ENCODE measurements at regions not wholly inside any gene's neighbourhood (a gene's known extent, or its start where the extent isn't known, plus 50 kb on each side); places are given as distances from the start of the nearest gene placed in this dataset.

DNA sequence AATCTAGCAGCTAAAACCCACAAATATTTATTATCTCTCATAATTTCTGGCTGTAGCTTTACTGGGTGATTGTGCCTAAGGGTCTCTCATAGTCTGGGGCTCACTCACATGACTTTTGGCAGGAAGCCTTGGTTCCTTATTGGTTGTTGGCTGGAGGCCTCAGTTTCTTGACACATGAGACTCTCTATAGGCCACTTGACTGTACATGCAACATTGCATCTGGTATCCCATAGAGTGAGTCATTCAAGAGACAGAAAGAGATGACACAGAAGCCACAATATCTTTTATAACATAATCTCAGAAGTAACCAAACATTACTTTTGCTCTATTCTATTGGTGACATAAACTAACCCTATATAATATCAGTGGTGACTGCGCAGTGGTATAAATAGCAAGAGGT, 128.5 kb upstream of the HNRNPU start:
- Mint-ChIP-seq H3K36me3 (no peaks in the 10 kb centered on the region), H3K4me3 (no peak overlapping the region), H3K27ac (no peak overlapping the region), H3K9me3 (no peaks in the 10 kb centered on the region), H3K4me1 (peaks cover 0 to 3% of the 10 kb centered on the region in 2 donors), H3K27me3 (ENCODE audit: low read depth in 2 of 2) (no peaks in the 10 kb centered on the region)
- intact Hi-C loops (cut with micrococcal nuclease): no loop called here
- ATAC-seq (no peak), DNase-seq (no peak)
- no peaks in the 10 kb centered on the region for H3K36me3 ChIP-seq (ENCODE audit: control insufficient read depth, insufficient read depth, low read length)
- H3K4me3 ChIP-seq (ENCODE audit: low read length): no peak overlapping the region
- H3K9me3 ChIP-seq (ENCODE audit: control insufficient read depth, insufficient read depth, low read length): no peaks in the 10 kb centered on the region
- H3K27ac ChIP-seq (ENCODE audit: low read length): no peak overlapping the region
- H3K27me3 ChIP-seq (ENCODE audit: control insufficient read depth, insufficient read depth, low read length): no peaks in the 10 kb centered on the region
- no peaks in the 10 kb centered on the region for H3K4me1 ChIP-seq (ENCODE audit: control insufficient read depth, insufficient read depth, low read length)
- 0% methylated on average over 1 of the region's 1 CpG for WGBS (ENCODE audit: insufficient coverage)
- TF ChIP-seq, protein P1, sequence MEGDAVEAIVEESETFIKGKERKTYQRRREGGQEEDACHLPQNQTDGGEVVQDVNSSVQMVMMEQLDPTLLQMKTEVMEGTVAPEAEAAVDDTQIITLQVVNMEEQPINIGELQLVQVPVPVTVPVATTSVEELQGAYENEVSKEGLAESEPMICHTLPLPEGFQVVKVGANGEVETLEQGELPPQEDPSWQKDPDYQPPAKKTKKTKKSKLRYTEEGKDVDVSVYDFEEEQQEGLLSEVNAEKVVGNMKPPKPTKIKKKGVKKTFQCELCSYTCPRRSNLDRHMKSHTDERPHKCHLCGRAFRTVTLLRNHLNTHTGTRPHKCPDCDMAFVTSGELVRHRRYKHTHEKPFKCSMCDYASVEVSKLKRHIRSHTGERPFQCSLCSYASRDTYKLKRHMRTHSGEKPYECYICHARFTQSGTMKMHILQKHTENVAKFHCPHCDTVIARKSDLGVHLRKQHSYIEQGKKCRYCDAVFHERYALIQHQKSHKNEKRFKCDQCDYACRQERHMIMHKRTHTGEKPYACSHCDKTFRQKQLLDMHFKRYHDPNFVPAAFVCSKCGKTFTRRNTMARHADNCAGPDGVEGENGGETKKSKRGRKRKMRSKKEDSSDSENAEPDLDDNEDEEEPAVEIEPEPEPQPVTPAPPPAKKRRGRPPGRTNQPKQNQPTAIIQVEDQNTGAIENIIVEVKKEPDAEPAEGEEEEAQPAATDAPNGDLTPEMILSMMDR (IDR thresholded peaks at IDR 0.05): no peak

DNA sequence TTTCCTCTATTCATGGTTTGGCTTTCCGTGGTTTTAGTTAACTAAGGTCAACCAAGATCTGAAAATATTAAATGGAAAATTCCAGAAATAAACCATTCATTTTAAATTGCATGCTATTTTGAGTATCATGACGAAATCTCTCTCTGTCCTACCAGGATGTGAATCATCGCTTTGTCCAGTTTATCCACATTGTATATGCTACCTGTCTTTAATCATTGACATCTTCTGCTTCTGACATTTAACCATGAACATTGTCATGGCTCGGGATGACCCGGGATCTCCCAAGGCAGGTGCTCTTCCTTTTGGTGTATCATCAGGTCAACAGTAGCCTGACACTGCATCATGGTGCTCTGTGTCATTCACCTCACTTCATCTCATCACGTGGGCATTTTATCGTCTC, 125.5 kb upstream of the HNRNPU start:
- H3K9me3 Mint-ChIP-seq: no peaks in the 10 kb centered on the region
- ATAC-seq (no peak), DNase-seq (no peak)
- Histone ChIP-seq H3K36me3 (ENCODE audit: control insufficient read depth, insufficient read depth, low read length) (no peaks in the 10 kb centered on the region), H3K27me3 (ENCODE audit: control insufficient read depth, insufficient read depth, low read length) (no peaks in the 10 kb centered on the region), H3K27ac (ENCODE audit: low read length) (no peak overlapping the region), H3K4me1 (ENCODE audit: control insufficient read depth, insufficient read depth, low read length) (no peaks in the 10 kb centered on the region), H3K9me3 (ENCODE audit: control insufficient read depth, insufficient read depth, low read length) (no peaks in the 10 kb centered on the region), H3K4me3 (ENCODE audit: low read length) (no peak overlapping the region)
- intact Hi-C loops (cut with micrococcal nuclease): no loop called here
- H3K27ac Mint-ChIP-seq: no peak overlapping the region
- H3K4me1 Mint-ChIP-seq: peaks cover 0 to 3% of the 10 kb centered on the region in 2 donors
- H3K36me3 Mint-ChIP-seq: no peaks in the 10 kb centered on the region
- TF ChIP-seq, protein P1 (IDR thresholded peaks at IDR 0.05): no peak
- 96% methylated on average over 7 of the region's 7 CpGs for WGBS (ENCODE audit: insufficient coverage)
- H3K4me3 Mint-ChIP-seq: no peak overlapping the region
- no peaks in the 10 kb centered on the region for H3K27me3 Mint-ChIP-seq (ENCODE audit: low read depth in 2 of 2)

DNA sequence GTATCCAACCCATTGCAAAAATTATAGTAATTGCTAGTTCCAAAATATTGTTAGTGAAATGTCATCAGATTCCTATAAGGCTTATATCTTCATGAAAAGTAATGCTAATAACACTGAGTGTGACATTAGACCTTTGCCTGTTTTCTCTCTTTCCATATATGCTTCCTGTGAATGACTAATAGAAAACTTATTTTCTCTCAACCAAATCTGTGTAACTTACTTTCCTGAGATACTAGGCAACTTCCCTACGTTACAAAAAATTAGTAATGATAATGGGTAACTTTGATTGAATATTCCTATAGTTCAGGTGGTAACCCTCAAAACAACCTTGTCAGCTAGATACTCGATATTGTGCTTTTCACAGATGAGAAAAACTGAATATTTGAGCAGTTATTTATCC, 124.2 kb upstream of the HNRNPU start:
- H3K36me3 ChIP-seq (ENCODE audit: control insufficient read depth, insufficient read depth, low read length): no peaks in the 10 kb centered on the region
- Mint-ChIP-seq H3K4me3 (no peak overlapping the region), H3K9me3 (no peaks in the 10 kb centered on the region), H3K4me1 (peaks cover 0 to 3% of the 10 kb centered on the region in 2 donors), H3K27ac (no peak overlapping the region), H3K27me3 (ENCODE audit: low read depth in 2 of 2) (no peaks in the 10 kb centered on the region), H3K36me3 (no peaks in the 10 kb centered on the region)
- TF ChIP-seq, protein P1 (IDR thresholded peaks at IDR 0.05): no peak
- no peaks in the 10 kb centered on the region for H3K9me3 ChIP-seq (ENCODE audit: control insufficient read depth, insufficient read depth, low read length)
- no peak overlapping the region for H3K4me3 ChIP-seq (ENCODE audit: low read length)
- DNase-seq (no peak), ATAC-seq (no peak)
- H3K27ac ChIP-seq (ENCODE audit: low read length): no peak overlapping the region
- H3K27me3 ChIP-seq (ENCODE audit: control insufficient read depth, insufficient read depth, low read length): no peaks in the 10 kb centered on the region
- 92% methylated on average over 1 of the region's 2 CpGs for WGBS (ENCODE audit: insufficient coverage)
- no peaks in the 10 kb centered on the region for H3K4me1 ChIP-seq (ENCODE audit: control insufficient read depth, insufficient read depth, low read length)
- intact Hi-C loops (cut with micrococcal nuclease): no loop called here

- no peak for DNase-seq
- no peaks in the 10 kb centered on the region for H3K4me1 Mint-ChIP-seq
- 89% methylated on average over 7 of the region's 7 CpGs for WGBS (ENCODE audit: insufficient coverage)
- Histone ChIP-seq H3K4me1 (ENCODE audit: control insufficient read depth, insufficient read depth, low read length) (no peaks in the 10 kb centered on the region), H3K36me3 (ENCODE audit: control insufficient read depth, insufficient read depth, low read length) (no peaks in the 10 kb centered on the region), H3K27me3 (ENCODE audit: control insufficient read depth, insufficient read depth, low read length) (no peaks in the 10 kb centered on the region), H3K27ac (ENCODE audit: low read length) (no peak overlapping the region), H3K4me3 (ENCODE audit: low read length) (no peak overlapping the region), H3K9me3 (ENCODE audit: control insufficient read depth, insufficient read depth, low read length) (no peaks in the 10 kb centered on the region)
- no peaks in the 10 kb centered on the region for H3K27me3 Mint-ChIP-seq (ENCODE audit: low read depth in 2 of 2)
- intact Hi-C loops (cut with micrococcal nuclease): no loop called here
- no peaks in the 10 kb centered on the region for H3K36me3 Mint-ChIP-seq
- ATAC-seq: no peak
- no peak overlapping the region for H3K4me3 Mint-ChIP-seq
- TF ChIP-seq, protein P1 (IDR thresholded peaks at IDR 0.05): no peak
- no peak overlapping the region for H3K27ac Mint-ChIP-seq
- no peaks in the 10 kb centered on the region for H3K9me3 Mint-ChIP-seq
Observed at GRCh38 chr1:244980605-244981004, 116.3 kb upstream of the HNRNPU start.
